Panc1 (cell line): ENCODE measurements at regions not wholly inside any gene's neighbourhood (a gene's known extent, or its start where the extent isn't known, plus 50 kb on each side); places are given as distances from the start of the nearest gene placed in this dataset.

Experiments
- CTCF ChIP-seq: fragments of 450-650 bp; IDR thresholded peaks from 2 replicates; pipeline ENCODE4 v1.5.1; 2017; ENCODE audit warnings: mild to moderate bottlenecking
- POLR2AphosphoS5 ChIP-seq: IDR thresholded peaks from 2 replicates; pipeline ENCODE4 v1.6.1; 2012; ENCODE audit warnings: mild to moderate bottlenecking, low read depth, low read length, moderate library complexity
- REST ChIP-seq, 2 experiments: IDR thresholded peaks; 2 replicates each; pipeline ENCODE4 v1.6.1; 2011 to 2012; ENCODE audit warnings: low read depth in 2 of 2, control low read depth in 1 of 2, low read length in 1 of 2, mild to moderate bottlenecking in 1 of 2, moderate library complexity in 1 of 2; ENCODE audit not compliant: insufficient read depth in 1 of 2
- SIN3A ChIP-seq: IDR thresholded peaks from 2 replicates; pipeline ENCODE4 v1.6.1; 2012; ENCODE audit warnings: low read depth, mild to moderate bottlenecking, low read length, moderate library complexity, borderline replicate concordance; ENCODE audit not compliant: insufficient read depth
- TCF7L2 ChIP-seq: IDR thresholded peaks from 2 replicates; pipeline ENCODE4 v1.6.1; 2011; ENCODE audit warnings: mild to moderate bottlenecking, low read depth, low read length, inconsistent platforms

- peak; percentile 90 for TF ChIP-seq CTCF
- no peak for TF ChIP-seq REST (IDR thresholded peaks at IDR 0.05; ENCODE audit: insufficient read depth in 1 of 2, low read depth in 2 of 2, low read length in 1 of 2)
- no peak for TF ChIP-seq SIN3A
- no peak for TF ChIP-seq POLR2AphosphoS5
- 0 out of 2 replicates have a peak, but pooled peaks have one; percentile 32 for TF ChIP-seq TCF7L2
Observed at GRCh38 chr1:181166377-181167196, 78.1 kb downstream of the IER5 start.
